ENCODE measurements at regions not wholly inside any gene's neighbourhood (a gene's known extent, or its start where the extent isn't known, plus 50 kb on each side); places are given as distances from the start of the nearest gene placed in this dataset.
A peak's percentile ranks its signal among the peaks of the same experiment; 100 is the strongest.

- no peak overlapping the region for H3K27ac ChIP-seq (ENCODE audit: low read depth)
- H3K4me2 ChIP-seq, result no peak overlapping the region
- no peaks in the 10 kb centered on the region for H3K36me3 ChIP-seq (ENCODE audit: insufficient read depth)
- Mint-ChIP-seq H3K36me3 (ENCODE audit: low read depth) (no peaks in the 10 kb centered on the region), H3K4me3 (no peak overlapping the region), H3K27ac (no peak overlapping the region), H3K9me3 (no peaks in the 10 kb centered on the region), H3K4me1 (no peaks in the 10 kb centered on the region), H3K27me3 (ENCODE audit: insufficient read depth, low read depth, poor library complexity) (no peaks in the 10 kb centered on the region)
- ATAC-seq (no peak), DNase-seq (ENCODE audit: low spot score) (no peak)
- no peaks in the 10 kb centered on the region for H4K20me1 ChIP-seq (replicated peaks; ENCODE audit: insufficient read depth)
- H3K4me3 ChIP-seq, result no peak overlapping the region
- TF ChIP-seq ZNF114 (CRISPR knock-in tag; IDR thresholded peaks at IDR 0.05) (no peak), CTCF (conservative IDR thresholded peaks at IDR 0.05; ENCODE audit: low read depth in 2 of 2) (no peak), POLR2AphosphoS5 (IDR thresholded peaks at IDR 0.05; ENCODE audit: low read depth) (no peak), ETS1 (IDR thresholded peaks at IDR 0.05) (no peak), REST (IDR thresholded peaks at IDR 0.05; ENCODE audit: unreplicated experiment) (no peak), ZNF331 (CRISPR knock-in tag; IDR thresholded peaks at IDR 0.05; ENCODE audit: low read depth) (no peak), ZNF462 (CRISPR knock-in tag; IDR thresholded peaks at IDR 0.05) (no peak), EZH2phosphoT487 (IDR thresholded peaks at IDR 0.05; ENCODE audit: unreplicated experiment) (no peak)
- 0 out of 2 replicates have a peak overlapping the region, but pooled peaks have one; percentile 10 for H2AFZ ChIP-seq
- no peaks in the 10 kb centered on the region for H3K9me2 ChIP-seq (ENCODE audit: insufficient read depth)
- H3K79me2 ChIP-seq (replicated peaks; ENCODE audit: insufficient read depth), result no peaks in the 10 kb centered on the region
- no peaks in the 10 kb centered on the region for H3K4me1 ChIP-seq (ENCODE audit: insufficient read depth)
- H3K27me3 ChIP-seq (ENCODE audit: insufficient read depth), result no peaks in the 10 kb centered on the region
- no peaks in the 10 kb centered on the region for H3F3A ChIP-seq (replicated peaks; ENCODE audit: low read depth)
Observed at GRCh38 chr5:145227881-145228280, 607.3 kb downstream of the PRELID2 start.

Measured in GM23338 (cell line).